ENCODE measurements at regions not wholly inside any gene's neighbourhood (a gene's known extent, or its start where the extent isn't known, plus 50 kb on each side); places are given as distances from the start of the nearest gene placed in this dataset.

DNA sequence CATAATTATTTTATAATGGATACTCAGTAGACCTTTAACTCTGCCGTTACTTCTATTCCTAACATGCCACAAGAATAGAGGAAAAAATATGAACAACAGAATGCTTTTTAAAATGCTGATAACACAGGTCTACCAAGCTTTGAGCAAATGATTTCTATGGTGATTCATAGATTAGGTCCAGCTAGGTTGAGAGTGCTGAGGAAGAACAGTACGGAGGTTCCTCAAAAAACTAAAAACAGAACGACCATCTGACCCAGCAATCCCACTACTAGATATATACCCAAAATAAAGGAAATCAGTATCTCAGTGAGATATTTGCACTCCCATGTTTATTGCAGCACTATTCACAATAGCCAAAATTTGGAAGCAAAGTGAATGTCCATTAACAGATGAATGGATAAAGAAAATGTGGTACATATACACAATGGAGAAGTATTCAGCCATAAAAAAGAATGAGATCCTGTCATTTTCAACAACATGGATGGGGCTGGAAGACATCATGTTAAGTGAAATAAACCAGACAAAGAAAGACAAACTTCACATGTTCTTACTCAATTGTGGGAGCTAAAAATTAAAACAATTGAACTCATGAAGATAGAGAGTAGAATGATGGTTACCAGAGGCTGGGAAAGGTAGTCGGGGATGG lies 111.6 kb upstream of the SERTAD2 start:
- H3K23me2 ChIP-seq (ENCODE audit: insufficient read length, low read depth, low read length, poor library complexity, severe bottlenecking): peaks cover 5% of the 10 kb centered on the region
- H3K4me3 Mint-ChIP-seq: no peak overlapping the region
- H3K79me2 ChIP-seq (ENCODE audit: insufficient read depth, low read length): no peaks in the 10 kb centered on the region
- H3K27me3 ChIP-seq (ENCODE audit: insufficient read depth, low read length): peaks cover 8% of the 10 kb centered on the region
- TF ChIP-seq, protein P1, sequence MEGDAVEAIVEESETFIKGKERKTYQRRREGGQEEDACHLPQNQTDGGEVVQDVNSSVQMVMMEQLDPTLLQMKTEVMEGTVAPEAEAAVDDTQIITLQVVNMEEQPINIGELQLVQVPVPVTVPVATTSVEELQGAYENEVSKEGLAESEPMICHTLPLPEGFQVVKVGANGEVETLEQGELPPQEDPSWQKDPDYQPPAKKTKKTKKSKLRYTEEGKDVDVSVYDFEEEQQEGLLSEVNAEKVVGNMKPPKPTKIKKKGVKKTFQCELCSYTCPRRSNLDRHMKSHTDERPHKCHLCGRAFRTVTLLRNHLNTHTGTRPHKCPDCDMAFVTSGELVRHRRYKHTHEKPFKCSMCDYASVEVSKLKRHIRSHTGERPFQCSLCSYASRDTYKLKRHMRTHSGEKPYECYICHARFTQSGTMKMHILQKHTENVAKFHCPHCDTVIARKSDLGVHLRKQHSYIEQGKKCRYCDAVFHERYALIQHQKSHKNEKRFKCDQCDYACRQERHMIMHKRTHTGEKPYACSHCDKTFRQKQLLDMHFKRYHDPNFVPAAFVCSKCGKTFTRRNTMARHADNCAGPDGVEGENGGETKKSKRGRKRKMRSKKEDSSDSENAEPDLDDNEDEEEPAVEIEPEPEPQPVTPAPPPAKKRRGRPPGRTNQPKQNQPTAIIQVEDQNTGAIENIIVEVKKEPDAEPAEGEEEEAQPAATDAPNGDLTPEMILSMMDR (conservative IDR thresholded peaks at IDR 0.05): no peak
- H4K91ac ChIP-seq (ENCODE audit: insufficient read length, low read depth, low read length): no peak overlapping the region
- H4K20me1 ChIP-seq (ENCODE audit: control insufficient read depth, insufficient read depth, insufficient read length): no peaks in the 10 kb centered on the region
- no peak overlapping the region for H3K27ac ChIP-seq (ENCODE audit: insufficient read length, low read depth, low read length)
- no peak overlapping the region for H3K27ac Mint-ChIP-seq
- H3K18ac ChIP-seq (ENCODE audit: insufficient read length, low read depth, low read length): no peak overlapping the region
- H2BK12ac ChIP-seq (ENCODE audit: insufficient read length, low read depth, low read length): no peak overlapping the region
- H2BK20ac ChIP-seq (ENCODE audit: low read depth, low read length, poor library complexity, severe bottlenecking): no peak overlapping the region
- no peaks in the 10 kb centered on the region for H3K79me1 ChIP-seq (ENCODE audit: insufficient read depth, low read depth, low read length, poor library complexity, severe bottlenecking)
- H3K4me2 ChIP-seq (ENCODE audit: insufficient read depth, insufficient read length, low read length): no peak overlapping the region
- no peak overlapping the region for H2BK5ac ChIP-seq (ENCODE audit: insufficient read length, low read length)
- H2AK5ac ChIP-seq (ENCODE audit: insufficient read length, low read length): no peak overlapping the region
- no peaks in the 10 kb centered on the region for H3K4me1 ChIP-seq (ENCODE audit: insufficient read depth, low read length)
- H2BK15ac ChIP-seq (ENCODE audit: low read depth, low read length): no peak overlapping the region
- H3K14ac ChIP-seq (ENCODE audit: insufficient read depth, low read length): no peak overlapping the region
- H3K4me1 Mint-ChIP-seq: peaks cover 8 to 20% of the 10 kb centered on the region in 2 experiments
- no peak overlapping the region for H4K8ac ChIP-seq (replicated peaks; ENCODE audit: insufficient read length, low read depth, low read length)
- no peak overlapping the region for H3K4ac ChIP-seq (ENCODE audit: low read depth, low read length)
- no peak overlapping the region for H4K5ac ChIP-seq (ENCODE audit: insufficient read length, low read depth, low read length)
- H2AFZ ChIP-seq (ENCODE audit: low read length): no peak overlapping the region
- no peak overlapping the region for H2BK120ac ChIP-seq (ENCODE audit: low read depth, low read length, poor library complexity, severe bottlenecking)
- no peak overlapping the region for H3K23ac ChIP-seq (ENCODE audit: insufficient read length, low read depth, low read length)
- no peaks in the 10 kb centered on the region for H3K9me3 ChIP-seq (ENCODE audit: control insufficient read depth, low read depth, low read length)
- no peak overlapping the region for H3K56ac ChIP-seq (ENCODE audit: insufficient read length, low read depth, low read length)
- no peak overlapping the region for H3K9ac ChIP-seq (ENCODE audit: extremely low read depth, insufficient read length, low read length)
- no peak for DNase-seq
- H3K9me3 Mint-ChIP-seq: peaks cover 0 to 3% of the 10 kb centered on the region in 2 experiments; a peak in 1 of 5 replicates
- peaks cover 73% of the 10 kb centered on the region for H3K27me3 Mint-ChIP-seq (ENCODE audit: low read depth)
- no peaks in the 10 kb centered on the region for H3K36me3 Mint-ChIP-seq (ENCODE audit: insufficient read depth in 1 of 3, low read depth in 3 of 3)
- H3T11ph ChIP-seq (ENCODE audit: low read length): no peak overlapping the region
- WGBS (ENCODE audit: extremely low coverage, insufficient read length, low lambda C conversion rate): no CpG with 5 or more reads among the region's 4 CpGs

Measured in H9 (cell line).